ENCODE measurements at regions not wholly inside any gene's neighbourhood (a gene's known extent, or its start where the extent isn't known, plus 50 kb on each side); places are given as distances from the start of the nearest gene placed in this dataset.

DNA sequence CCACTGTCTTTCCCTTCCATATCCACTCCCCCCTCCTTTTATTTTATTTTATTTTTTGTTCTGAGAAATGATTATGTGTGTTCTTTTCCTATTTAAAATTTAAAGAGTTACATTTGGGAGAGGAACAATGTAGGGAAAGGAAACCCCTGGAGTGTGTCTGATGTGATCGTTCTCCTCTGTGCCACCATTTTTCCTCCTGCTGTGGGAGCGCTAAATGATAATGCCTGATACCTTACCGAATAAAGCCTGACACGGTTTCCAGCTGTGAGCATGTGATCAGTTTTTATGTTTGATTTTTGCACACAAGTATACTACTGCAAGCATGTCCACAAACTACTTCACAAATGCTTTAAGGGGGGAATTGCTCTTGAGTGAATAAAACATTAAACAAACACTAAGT, 317.8 kb upstream of the FANCL start:
- TF ChIP-seq GATA2 (IDR thresholded peaks at IDR 0.05; ENCODE audit: low read depth, low read length) (no peak), GATA3 (IDR thresholded peaks at IDR 0.05; ENCODE audit: low read depth, low read length) (no peak)
